Renal cortical epithelial cell (primary cell): ENCODE measurements at regions not wholly inside any gene's neighbourhood (a gene's known extent, or its start where the extent isn't known, plus 50 kb on each side); places are given as distances from the start of the nearest gene placed in this dataset.

Source experiments
- DNase-seq: peaks from one replicate; pipeline ENCODE4 v3.0.0-alpha.2; 2011; ENCODE audit warnings: low read depth

- no peak for DNase-seq
Observed at GRCh38 chr10:3016016-3016415, 51.3 kb upstream of the PFKP start.

- DNase-seq, result peak; percentile 30
Observed at GRCh38 chr10:3014968-3015367, 52.4 kb upstream of the PFKP start.

GRCh38 chr10:3012223-3012622 lies 55.1 kb upstream of the PFKP start:
- no peak for DNase-seq

GRCh38 chr10:3010816-3011460 lies 56.4 kb upstream of the PFKP start:
- DNase-seq, result peak; percentile 77

DNA sequence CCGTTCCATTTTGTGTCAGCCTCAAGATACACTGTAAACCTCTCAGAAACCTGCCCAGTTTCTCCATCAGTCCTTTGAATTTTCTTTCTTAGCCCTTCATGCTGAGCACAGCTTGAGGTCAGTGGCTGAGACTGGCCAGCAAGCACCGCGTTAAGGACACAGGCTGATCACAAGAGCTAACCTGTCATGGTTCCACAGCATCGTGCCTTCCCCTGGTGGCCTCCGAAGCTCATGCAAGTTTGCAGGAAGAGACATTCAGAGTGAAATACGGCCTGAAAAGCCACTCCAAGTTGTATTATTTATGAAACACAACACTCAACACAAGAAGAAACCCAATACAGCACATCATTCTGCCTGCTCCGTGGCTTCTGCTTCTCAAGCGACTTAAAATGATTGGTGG lies 57.0 kb upstream of the PFKP start:
- DNase-seq, result no peak

GRCh38 chr10:3009341-3009740 lies 58.0 kb upstream of the PFKP start:
- no peak for DNase-seq

- no peak for DNase-seq
Observed at GRCh38 chr10:3008518-3009195, 58.7 kb upstream of the PFKP start.

- DNase-seq, result peak; percentile 65
Observed at GRCh38 chr10:3006607-3007006, 60.7 kb upstream of the PFKP start.

- DNase-seq, result peak; percentile 63
Observed at GRCh38 chr10:3006093-3006492, 61.3 kb upstream of the PFKP start.

DNA sequence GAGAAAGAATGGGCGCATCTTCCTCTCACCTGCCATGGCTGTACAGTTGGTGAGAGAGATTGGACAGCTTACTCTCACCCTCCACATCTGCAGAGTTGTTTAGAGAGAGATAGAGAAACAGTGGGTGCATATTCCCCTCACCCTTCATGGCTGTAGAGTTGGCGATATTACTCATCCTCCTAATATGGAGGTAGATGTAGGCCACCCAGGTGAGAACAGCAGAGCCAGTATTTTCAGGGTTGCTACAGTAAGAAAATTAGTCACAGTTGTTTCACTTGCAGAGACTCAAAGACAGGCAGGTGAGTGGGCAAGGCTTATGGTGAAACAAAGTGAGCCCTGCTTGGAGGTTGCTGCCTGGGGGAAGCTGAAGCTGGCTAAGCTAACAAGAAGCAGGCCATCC lies 65.0 kb upstream of the PFKP start:
- DNase-seq, result no peak

DNA sequence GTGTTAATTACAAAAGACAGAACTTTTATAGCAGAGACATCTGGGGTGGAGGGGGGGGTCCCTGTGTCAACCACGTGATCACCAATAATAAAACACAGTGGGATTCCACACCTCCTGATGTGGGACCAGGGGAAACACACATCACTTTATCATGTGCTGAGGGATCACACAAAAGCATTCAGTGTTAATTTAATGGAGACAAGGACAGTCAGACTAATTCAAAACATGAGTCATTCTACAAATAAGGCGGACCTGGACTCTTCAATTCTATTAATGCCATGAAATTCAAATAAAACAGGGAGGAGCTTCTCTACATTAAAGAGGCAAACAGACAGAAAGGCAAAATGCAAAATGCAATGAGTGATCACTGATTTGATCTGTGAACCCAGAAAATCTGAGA lies 67.3 kb upstream of the PFKP start:
- no peak for DNase-seq

- peak; percentile 58 for DNase-seq
Observed at GRCh38 chr10:2994221-2994961, 73.0 kb upstream of the PFKP start.

DNA sequence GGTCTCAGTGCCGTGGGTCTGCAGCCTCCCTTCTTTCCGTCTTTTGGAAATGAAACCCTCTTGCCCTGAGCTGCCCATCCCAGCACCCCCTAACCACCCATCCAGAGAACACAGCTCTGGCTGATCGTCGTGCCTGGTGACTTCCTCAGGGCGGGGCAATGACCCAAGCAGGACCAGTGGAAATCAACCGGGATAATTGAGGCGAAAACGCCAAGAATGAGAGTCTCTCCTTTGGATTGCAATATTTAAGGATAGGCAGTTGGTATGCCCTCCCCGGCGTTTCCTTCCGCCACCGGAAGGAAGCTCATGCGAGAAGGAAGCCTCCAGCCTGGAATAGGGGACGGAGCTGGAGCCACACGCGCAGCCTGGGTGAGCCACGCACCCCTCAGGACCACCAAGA lies 73.7 kb upstream of the PFKP start:
- no peak for DNase-seq

GRCh38 chr10:2992401-2993198 lies 74.7 kb upstream of the PFKP start:
- DNase-seq, result peak; percentile 96

- no peak for DNase-seq
Observed at GRCh38 chr10:2990764-2991163, 76.6 kb upstream of the PFKP start.

GRCh38 chr10:2989292-2989947 lies 77.9 kb upstream of the PFKP start:
- no peak for DNase-seq

DNA sequence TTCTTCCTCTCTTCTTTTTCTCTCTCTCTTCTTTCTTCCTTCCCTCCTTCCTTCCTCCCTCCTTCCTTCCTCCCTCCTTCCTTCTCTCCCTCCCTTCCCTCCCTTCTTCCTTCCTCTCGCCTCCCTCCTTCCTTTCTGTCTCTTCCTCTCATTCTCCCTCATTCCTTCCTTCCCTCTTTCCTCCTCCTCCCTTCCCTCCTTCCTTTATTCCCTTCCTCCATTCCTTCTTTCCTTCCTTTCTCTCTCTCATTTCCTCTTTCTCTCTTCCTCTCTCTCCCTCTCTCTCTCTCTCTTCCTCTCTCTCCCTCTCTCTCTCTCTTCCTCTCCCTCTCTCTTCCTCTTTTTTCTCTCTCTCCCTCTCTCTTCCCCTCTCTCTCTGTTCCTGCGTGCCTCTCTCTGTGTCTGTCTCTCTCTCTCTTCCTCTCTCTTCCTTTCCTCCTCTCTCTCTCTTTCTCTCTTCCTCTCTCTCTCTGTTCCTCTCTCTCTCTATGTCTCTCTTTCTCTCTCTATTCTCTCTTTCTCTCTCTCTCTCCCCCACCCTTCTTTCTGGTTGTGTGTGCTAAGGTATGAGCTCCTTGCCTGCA lies 80.1 kb upstream of the PFKP start:
- no peak for DNase-seq

DNA sequence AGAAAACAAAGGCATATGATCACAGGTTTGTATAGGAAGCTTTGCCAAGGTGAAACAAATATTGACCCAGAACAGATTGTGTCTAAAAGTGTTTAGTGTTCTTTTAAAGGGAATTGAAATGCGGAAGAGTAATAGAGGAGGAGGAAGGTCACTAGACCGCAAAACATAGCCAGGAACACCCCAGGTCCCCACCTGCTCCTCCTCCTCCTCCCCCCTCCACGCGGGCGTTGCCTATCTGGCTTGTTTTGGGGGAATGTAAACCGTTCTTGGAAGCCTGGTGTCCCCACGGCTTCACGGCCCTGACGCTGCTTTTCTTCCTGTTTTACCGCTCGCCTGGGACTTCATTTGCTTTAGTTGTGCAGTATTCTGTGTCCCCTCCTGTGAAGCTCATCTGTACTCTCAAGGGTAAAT lies 81.0 kb upstream of the PFKP start:
- no peak for DNase-seq

DNA sequence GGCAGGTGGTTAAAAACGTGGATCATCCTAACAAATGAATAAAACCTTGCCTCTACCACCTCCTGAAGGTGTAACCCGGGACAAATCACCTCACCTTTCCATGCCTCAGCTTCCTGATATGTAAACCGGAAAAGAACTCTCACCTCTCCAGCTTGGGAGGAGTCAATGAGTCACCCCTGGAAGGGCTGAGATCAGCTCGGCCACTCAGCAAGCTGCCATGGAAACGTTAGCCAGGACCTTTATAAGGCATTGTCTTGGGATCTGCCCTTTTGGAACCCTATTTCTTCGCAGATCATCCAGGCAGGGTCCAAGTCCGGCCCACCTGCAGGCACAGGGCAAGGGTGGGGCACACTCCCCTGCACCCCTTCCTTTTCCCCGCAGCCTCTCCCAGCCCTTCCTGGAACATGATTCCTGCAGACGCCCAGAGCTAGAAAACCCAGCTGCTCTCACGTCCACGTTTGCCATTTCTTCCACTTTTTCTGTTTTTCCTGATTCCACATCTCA lies 81.6 kb upstream of the PFKP start:
- peak; percentile 87 for DNase-seq

GRCh38 chr10:2984682-2985081 lies 82.7 kb upstream of the PFKP start:
- no peak for DNase-seq

GRCh38 chr10:2982146-2982545 lies 85.2 kb upstream of the PFKP start:
- DNase-seq, result no peak
